GM11168 (cell line): ENCODE measurements at regions not wholly inside any gene's neighbourhood (a gene's known extent, or its start where the extent isn't known, plus 50 kb on each side); places are given as distances from the start of the nearest gene placed in this dataset.

Experiments used
- in situ Hi-C: fragments of 300-500 bp; cut with MboI; formaldehyde crosslinking; loops from one replicate; pipeline ENCODE4 v1.12.0; 2022; ENCODE audit warnings: low sequenced_read_pairs; ENCODE audit not compliant: unreplicated experiment

GRCh38 chr20:41818991-41819390 is 200.8 kb upstream of the CHD6 start:
- in situ Hi-C loops, result no loop called here

- in situ Hi-C loops, result no loop called here
These were observed 200.2 kb upstream of the CHD6 start for GRCh38 chr20:41818369-41818768.

GRCh38 chr20:41811456-41811855 is 193.3 kb upstream of the CHD6 start:
- in situ Hi-C loops, result no loop called here

GRCh38 chr20:41800040-41800439 is 181.9 kb upstream of the CHD6 start:
- in situ Hi-C loops, result no loop called here

GRCh38 chr20:41798930-41799502 is 180.8 kb upstream of the CHD6 start:
- in situ Hi-C loops, result no loop called here

- in situ Hi-C loops, result no loop called here
These were observed 168.0 kb upstream of the CHD6 start for GRCh38 chr20:41786158-41786557.

- in situ Hi-C loops, result no loop called here
These were observed 166.2 kb upstream of the CHD6 start for GRCh38 chr20:41784209-41784958.

GRCh38 chr20:41783423-41784208 is 165.4 kb upstream of the CHD6 start:
- in situ Hi-C loops, result no loop called here

- in situ Hi-C loops, result no loop called here
These were observed 164.7 kb upstream of the CHD6 start for GRCh38 chr20:41782730-41783406.

- in situ Hi-C loops, result no loop called here
These were observed 164.1 kb upstream of the CHD6 start for GRCh38 chr20:41782255-41782654.

GRCh38 chr20:41776421-41776820 is 158.2 kb upstream of the CHD6 start:
- in situ Hi-C loops, result no loop called here

GRCh38 chr20:41774291-41774690 is 156.1 kb upstream of the CHD6 start:
- in situ Hi-C loops, result no loop called here

- in situ Hi-C loops, result no loop called here
These were observed 152.8 kb upstream of the CHD6 start for GRCh38 chr20:41770965-41771364.

GRCh38 chr20:41770427-41770826 is 152.2 kb upstream of the CHD6 start:
- in situ Hi-C loops, result no loop called here

- in situ Hi-C loops, result no loop called here
These were observed 151.4 kb upstream of the CHD6 start for GRCh38 chr20:41769592-41770018.

- in situ Hi-C loops, result no loop called here
These were observed 132.0 kb upstream of the CHD6 start for GRCh38 chr20:41750137-41750536.

- in situ Hi-C loops, result loop anchor here (25.0 kb wide), 1 partner anchor 1663 kb away; no protein-coding TSS in a partner anchor
These were observed 130.8 kb upstream of the CHD6 start for GRCh38 chr20:41748756-41749582.

- in situ Hi-C loops, result loop anchor here (25.0 kb wide), 1 partner anchor 1664 kb away; no protein-coding TSS in a partner anchor
These were observed 129.9 kb upstream of the CHD6 start for GRCh38 chr20:41748051-41748450.

GRCh38 chr20:41747226-41747625 is 129.0 kb upstream of the CHD6 start:
- in situ Hi-C loops, result loop anchor here (25.0 kb wide), 1 partner anchor 1665 kb away; no protein-coding TSS in a partner anchor

- in situ Hi-C loops, result loop anchor here (25.0 kb wide), 1 partner anchor 1666 kb away; no protein-coding TSS in a partner anchor
These were observed 128.5 kb upstream of the CHD6 start for GRCh38 chr20:41746635-41747034.
